GM12875 (cell line): ENCODE measurements at regions not wholly inside any gene's neighbourhood (a gene's known extent, or its start where the extent isn't known, plus 50 kb on each side); places are given as distances from the start of the nearest gene placed in this dataset.
"Not testable (repeated sequence)": the region's sequence is repeated elsewhere in the genome, so short reads cannot be mapped to it uniquely, and the experiment has no call there.

Experiments used
- H3K4me3 ChIP-seq: one replicate; pipeline ENCODE4 v1.5.1; 2011; ENCODE audit warnings: low read depth, low read length, control low read depth
- CTCF ChIP-seq: IDR thresholded peaks from 2 replicates; pipeline ENCODE4 v1.5.1; 2011; ENCODE audit warnings: low read depth, mild to moderate bottlenecking, control low read depth, inconsistent platforms, low read length, moderate library complexity, borderline replicate concordance; ENCODE audit not compliant: insufficient read depth

- no peak for TF ChIP-seq CTCF
Measured at GRCh38 chr6:163867518-163868292, 453.2 kb downstream of the QKI start.

GRCh38 chr6:163866192-163866591, 451.7 kb downstream of the QKI start:
- no peak for TF ChIP-seq CTCF
- H3K4me3 ChIP-seq: no peak overlapping the region

More at GRCh38 chr6:163867518-163868292, 453.2 kb downstream of the QKI start:
- H3K4me3 ChIP-seq: no peak overlapping the region

- TF ChIP-seq CTCF: no peak
Measured at GRCh38 chr6:163863565-163863964, 449.0 kb downstream of the QKI start.

GRCh38 chr6:163862701-163863100, 448.2 kb downstream of the QKI start:
- no peak overlapping the region for H3K4me3 ChIP-seq
- no peak for TF ChIP-seq CTCF

More at GRCh38 chr6:163863565-163863964, 449.0 kb downstream of the QKI start:
- no peak overlapping the region for H3K4me3 ChIP-seq

- no peak overlapping the region for H3K4me3 ChIP-seq
- no peak for TF ChIP-seq CTCF
Measured at GRCh38 chr6:163861627-163862026, 447.1 kb downstream of the QKI start.

- TF ChIP-seq CTCF: no peak
- H3K4me3 ChIP-seq: no peak overlapping the region
Measured at GRCh38 chr6:163860287-163861081, 446.0 kb downstream of the QKI start.

- H3K4me3 ChIP-seq: not testable (repeated sequence)
Measured at GRCh38 chr6:163858870-163859269, 444.4 kb downstream of the QKI start.
